GM23338 (cell line): ENCODE measurements at regions not wholly inside any gene's neighbourhood (a gene's known extent, or its start where the extent isn't known, plus 50 kb on each side); places are given as distances from the start of the nearest gene placed in this dataset.
"Not testable (repeated sequence)": the region's sequence is repeated elsewhere in the genome, so short reads cannot be mapped to it uniquely, and the experiment has no call there.

Source experiments
- ATAC-seq: fragments of 200-7000 bp; cut with Tn5 transposase; 3 replicates; pipeline ENCODE4 v1.9.1; 2020
- DNase-seq: peaks from one replicate; pipeline ENCODE4 v3.0.0-alpha.2; 2015; ENCODE audit warnings: low spot score
- H2AFZ ChIP-seq: fragments of 200-600 bp; sonication (generic); 2 replicates; pipeline ENCODE4 v1.8.0; 2016; ENCODE audit warnings: antibody characterized with exemption, mild to moderate bottlenecking, moderate library complexity
- H3F3A ChIP-seq: fragments of 200-600 bp; sonication (generic); replicated peaks from 2 replicates; pipeline ENCODE4 v1.8.0; 2017; ENCODE audit warnings: antibody characterized with exemption, mixed run types, low read depth
- H3K27ac ChIP-seq: fragments of 200-600 bp; sonication (generic); 2 replicates; pipeline ENCODE4 v1.6.1; 2016; ENCODE audit warnings: low read depth
- H3K27me3 ChIP-seq: fragments of 200-600 bp; sonication (generic); 2 replicates; pipeline ENCODE4 v1.8.0; 2016; ENCODE audit warnings: mild to moderate bottlenecking, mixed run types, moderate library complexity; ENCODE audit not compliant: insufficient read depth
- H3K36me3 ChIP-seq: fragments of 200-600 bp; sonication (generic); 2 replicates; pipeline ENCODE4 v1.8.0; 2016; ENCODE audit warnings: mild to moderate bottlenecking; ENCODE audit not compliant: insufficient read depth
- H3K4me1 ChIP-seq: fragments of 200-600 bp; sonication (generic); 2 replicates; pipeline ENCODE4 v1.8.0; 2016; ENCODE audit warnings: mild to moderate bottlenecking, moderate library complexity; ENCODE audit not compliant: insufficient read depth
- H3K4me2 ChIP-seq: fragments of 200-600 bp; sonication (generic); 2 replicates; pipeline ENCODE4 v1.7.1; 2017; ENCODE audit warnings: mixed run types
- H3K4me3 ChIP-seq: fragments of 200-600 bp; sonication (generic); 2 replicates; pipeline ENCODE4 v1.6.1; 2016; ENCODE audit warnings: mixed run types
- H3K79me2 ChIP-seq: fragments of 200-600 bp; sonication (generic); replicated peaks from 2 replicates; pipeline ENCODE4 v1.8.0; 2017; ENCODE audit warnings: mild to moderate bottlenecking; ENCODE audit not compliant: insufficient read depth
- H3K9me2 ChIP-seq: fragments of 200-600 bp; sonication (generic); 2 replicates; pipeline ENCODE4 v1.8.0; 2017; ENCODE audit not compliant: insufficient read depth
- H4K20me1 ChIP-seq: fragments of 200-600 bp; sonication (generic); replicated peaks from 2 replicates; pipeline ENCODE4 v1.8.0; 2017; ENCODE audit warnings: mild to moderate bottlenecking; ENCODE audit not compliant: insufficient read depth
- H3K27ac Mint-ChIP-seq: 2 replicates; pipeline ENCODE4 v1.8.0; 2020; ENCODE audit warnings: inconsistent platforms, mild to moderate bottlenecking, moderate library complexity, mixed read lengths
- H3K27me3 Mint-ChIP-seq: 3 replicates; pipeline ENCODE4 v1.8.0; 2022; ENCODE audit warnings: low read depth, mild to moderate bottlenecking, moderate library complexity, mixed read lengths, inconsistent platforms; ENCODE audit not compliant: insufficient read depth, poor library complexity
- H3K36me3 Mint-ChIP-seq: 3 replicates; pipeline ENCODE4 v1.8.0; 2021; ENCODE audit warnings: low read depth, mild to moderate bottlenecking, inconsistent platforms, moderate library complexity, mixed read lengths
- H3K4me1 Mint-ChIP-seq: 3 replicates; pipeline ENCODE4 v1.8.0; 2020; ENCODE audit warnings: mild to moderate bottlenecking, inconsistent platforms, mixed read lengths
- H3K4me3 Mint-ChIP-seq: 3 replicates; pipeline ENCODE4 v1.8.0; 2021; ENCODE audit warnings: moderate library complexity, mild to moderate bottlenecking, inconsistent platforms, mixed read lengths
- H3K9me3 Mint-ChIP-seq: 3 replicates; pipeline ENCODE4 v1.8.0; 2020; ENCODE audit warnings: moderate library complexity, mild to moderate bottlenecking, inconsistent platforms, mixed read lengths
- CREB1 ChIP-seq: fragments of 250-450 bp; sonication (Bioruptor Pico); IDR thresholded peaks from 2 replicates; pipeline ENCODE4 v1.5.0; 2020; ENCODE audit warnings: low read depth, mild to moderate bottlenecking, moderate library complexity
- ETS1 ChIP-seq: IDR thresholded peaks from 2 replicates; pipeline ENCODE4 v1.6.1; 2016; ENCODE audit warnings: antibody characterized with exemption
- EZH2 ChIP-seq: fragments of 200-600 bp; sonication (generic); IDR thresholded peaks from one replicate; pipeline ENCODE4 v1.8.0; 2017; ENCODE audit warnings: antibody characterized with exemption, mild to moderate bottlenecking, low read depth; ENCODE audit not compliant: unreplicated experiment
- JUNB ChIP-seq: IDR thresholded peaks from one replicate; pipeline ENCODE4 v1.6.1; 2016; ENCODE audit warnings: antibody characterized with exemption; ENCODE audit not compliant: unreplicated experiment
- STAT1 ChIP-seq: IDR thresholded peaks from one replicate; pipeline ENCODE4 v1.6.1; 2016; ENCODE audit warnings: antibody characterized with exemption; ENCODE audit not compliant: unreplicated experiment
- ZNF114 ChIP-seq: fragments of 250-450 bp; sonication (Bioruptor Pico); IDR thresholded peaks from 2 replicates; pipeline ENCODE4 v1.5.0; 2020; ENCODE audit warnings: mild to moderate bottlenecking, moderate library complexity
- TF ChIP-seq, protein P1 (sequence below): fragments of 250-450 bp; sonication (Bioruptor Pico); IDR thresholded peaks from 2 replicates; pipeline ENCODE4 v1.5.0; 2020; ENCODE audit warnings: mild to moderate bottlenecking, moderate library complexity
- TF ChIP-seq, protein P2 (sequence below), 2 experiments: fragments of 200-600 bp in 1 of 2; sonication (generic) in 1 of 2; conservative IDR thresholded peaks; 2 replicates each; pipeline versions ENCODE4 v1.5.1 to v1.6.1; 2016 to 2017; ENCODE audit warnings: antibody characterized with exemption in 2 of 2, low read depth in 2 of 2, mild to moderate bottlenecking in 2 of 2, moderate library complexity in 1 of 2

DNA sequence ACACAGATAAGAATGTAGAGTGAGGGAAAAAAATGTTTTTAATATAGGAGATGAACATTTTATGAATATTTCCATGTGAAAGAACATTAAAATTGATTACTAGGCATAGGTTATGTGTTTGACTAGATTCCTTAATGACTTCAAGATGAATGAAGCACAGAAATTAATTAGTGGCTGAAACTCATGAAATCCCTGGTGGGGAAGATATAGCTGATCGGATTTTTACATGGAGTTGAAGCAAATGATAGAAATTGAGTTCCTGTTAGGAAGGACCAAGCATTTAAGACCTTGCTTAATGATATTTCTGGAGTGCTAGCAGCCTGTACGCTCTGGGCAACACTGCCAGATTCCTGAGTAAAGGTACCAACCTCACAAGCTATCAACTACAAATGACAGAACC lies 68.9 kb upstream of the IVNS1ABP start (continued):
- TF ChIP-seq, protein P1, sequence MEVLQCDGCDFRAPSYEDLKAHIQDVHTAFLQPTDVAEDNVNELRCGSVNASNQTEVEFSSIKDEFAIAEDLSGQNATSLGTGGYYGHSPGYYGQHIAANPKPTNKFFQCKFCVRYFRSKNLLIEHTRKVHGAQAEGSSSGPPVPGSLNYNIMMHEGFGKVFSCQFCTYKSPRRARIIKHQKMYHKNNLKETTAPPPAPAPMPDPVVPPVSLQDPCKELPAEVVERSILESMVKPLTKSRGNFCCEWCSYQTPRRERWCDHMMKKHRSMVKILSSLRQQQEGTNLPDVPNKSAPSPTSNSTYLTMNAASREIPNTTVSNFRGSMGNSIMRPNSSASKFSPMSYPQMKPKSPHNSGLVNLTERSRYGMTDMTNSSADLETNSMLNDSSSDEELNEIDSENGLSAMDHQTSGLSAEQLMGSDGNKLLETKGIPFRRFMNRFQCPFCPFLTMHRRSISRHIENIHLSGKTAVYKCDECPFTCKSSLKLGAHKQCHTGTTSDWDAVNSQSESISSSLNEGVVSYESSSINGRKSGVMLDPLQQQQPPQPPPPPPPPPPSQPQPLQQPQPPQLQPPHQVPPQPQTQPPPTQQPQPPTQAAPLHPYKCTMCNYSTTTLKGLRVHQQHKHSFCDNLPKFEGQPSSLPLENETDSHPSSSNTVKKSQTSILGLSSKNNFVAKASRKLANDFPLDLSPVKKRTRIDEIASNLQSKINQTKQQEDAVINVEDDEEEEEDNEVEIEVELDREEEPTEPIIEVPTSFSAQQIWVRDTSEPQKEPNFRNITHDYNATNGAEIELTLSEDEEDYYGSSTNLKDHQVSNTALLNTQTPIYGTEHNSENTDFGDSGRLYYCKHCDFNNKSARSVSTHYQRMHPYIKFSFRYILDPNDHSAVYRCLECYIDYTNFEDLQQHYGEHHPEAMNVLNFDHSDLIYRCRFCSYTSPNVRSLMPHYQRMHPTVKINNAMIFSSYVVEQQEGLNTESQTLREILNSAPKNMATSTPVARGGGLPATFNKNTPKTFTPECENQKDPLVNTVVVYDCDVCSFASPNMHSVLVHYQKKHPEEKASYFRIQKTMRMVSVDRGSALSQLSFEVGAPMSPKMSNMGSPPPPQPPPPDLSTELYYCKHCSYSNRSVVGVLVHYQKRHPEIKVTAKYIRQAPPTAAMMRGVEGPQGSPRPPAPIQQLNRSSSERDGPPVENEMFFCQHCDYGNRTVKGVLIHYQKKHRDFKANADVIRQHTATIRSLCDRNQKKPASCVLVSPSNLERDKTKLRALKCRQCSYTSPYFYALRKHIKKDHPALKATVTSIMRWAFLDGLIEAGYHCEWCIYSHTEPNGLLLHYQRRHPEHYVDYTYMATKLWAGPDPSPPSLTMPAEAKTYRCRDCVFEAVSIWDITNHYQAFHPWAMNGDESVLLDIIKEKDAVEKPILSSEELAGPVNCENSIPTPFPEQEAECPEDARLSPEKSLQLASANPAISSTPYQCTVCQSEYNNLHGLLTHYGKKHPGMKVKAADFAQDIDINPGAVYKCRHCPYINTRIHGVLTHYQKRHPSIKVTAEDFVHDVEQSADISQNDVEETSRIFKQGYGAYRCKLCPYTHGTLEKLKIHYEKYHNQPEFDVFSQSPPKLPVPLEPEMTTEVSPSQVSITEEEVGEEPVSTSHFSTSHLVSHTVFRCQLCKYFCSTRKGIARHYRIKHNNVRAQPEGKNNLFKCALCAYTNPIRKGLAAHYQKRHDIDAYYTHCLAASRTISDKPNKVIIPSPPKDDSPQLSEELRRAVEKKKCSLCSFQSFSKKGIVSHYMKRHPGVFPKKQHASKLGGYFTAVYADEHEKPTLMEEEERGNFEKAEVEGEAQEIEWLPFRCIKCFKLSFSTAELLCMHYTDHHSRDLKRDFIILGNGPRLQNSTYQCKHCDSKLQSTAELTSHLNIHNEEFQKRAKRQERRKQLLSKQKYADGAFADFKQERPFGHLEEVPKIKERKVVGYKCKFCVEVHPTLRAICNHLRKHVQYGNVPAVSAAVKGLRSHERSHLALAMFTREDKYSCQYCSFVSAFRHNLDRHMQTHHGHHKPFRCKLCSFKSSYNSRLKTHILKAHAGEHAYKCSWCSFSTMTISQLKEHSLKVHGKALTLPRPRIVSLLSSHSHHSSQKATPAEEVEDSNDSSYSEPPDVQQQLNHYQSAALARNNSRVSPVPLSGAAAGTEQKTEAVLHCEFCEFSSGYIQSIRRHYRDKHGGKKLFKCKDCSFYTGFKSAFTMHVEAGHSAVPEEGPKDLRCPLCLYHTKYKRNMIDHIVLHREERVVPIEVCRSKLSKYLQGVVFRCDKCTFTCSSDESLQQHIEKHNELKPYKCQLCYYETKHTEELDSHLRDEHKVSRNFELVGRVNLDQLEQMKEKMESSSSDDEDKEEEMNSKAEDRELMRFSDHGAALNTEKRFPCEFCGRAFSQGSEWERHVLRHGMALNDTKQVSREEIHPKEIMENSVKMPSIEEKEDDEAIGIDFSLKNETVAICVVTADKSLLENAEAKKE: no peak
- TF ChIP-seq, protein P2, sequence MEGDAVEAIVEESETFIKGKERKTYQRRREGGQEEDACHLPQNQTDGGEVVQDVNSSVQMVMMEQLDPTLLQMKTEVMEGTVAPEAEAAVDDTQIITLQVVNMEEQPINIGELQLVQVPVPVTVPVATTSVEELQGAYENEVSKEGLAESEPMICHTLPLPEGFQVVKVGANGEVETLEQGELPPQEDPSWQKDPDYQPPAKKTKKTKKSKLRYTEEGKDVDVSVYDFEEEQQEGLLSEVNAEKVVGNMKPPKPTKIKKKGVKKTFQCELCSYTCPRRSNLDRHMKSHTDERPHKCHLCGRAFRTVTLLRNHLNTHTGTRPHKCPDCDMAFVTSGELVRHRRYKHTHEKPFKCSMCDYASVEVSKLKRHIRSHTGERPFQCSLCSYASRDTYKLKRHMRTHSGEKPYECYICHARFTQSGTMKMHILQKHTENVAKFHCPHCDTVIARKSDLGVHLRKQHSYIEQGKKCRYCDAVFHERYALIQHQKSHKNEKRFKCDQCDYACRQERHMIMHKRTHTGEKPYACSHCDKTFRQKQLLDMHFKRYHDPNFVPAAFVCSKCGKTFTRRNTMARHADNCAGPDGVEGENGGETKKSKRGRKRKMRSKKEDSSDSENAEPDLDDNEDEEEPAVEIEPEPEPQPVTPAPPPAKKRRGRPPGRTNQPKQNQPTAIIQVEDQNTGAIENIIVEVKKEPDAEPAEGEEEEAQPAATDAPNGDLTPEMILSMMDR (conservative IDR thresholded peaks at IDR 0.05; ENCODE audit: low read depth in 2 of 2): no peak
- no peak for TF ChIP-seq CREB1 (CRISPR knock-in tag)
- no peak for TF ChIP-seq ETS1
- no peak for TF ChIP-seq ZNF114
- TF ChIP-seq JUNB: no peak
- TF ChIP-seq STAT1: no peak
- TF ChIP-seq EZH2: no peak

- not testable (repeated sequence) for H3K27me3 Mint-ChIP-seq, H3K79me2 ChIP-seq, H3K4me3 ChIP-seq, H3K36me3 ChIP-seq, H3K4me1 Mint-ChIP-seq, H3K4me1 ChIP-seq, H3F3A ChIP-seq, H3K4me3 Mint-ChIP-seq, H4K20me1 ChIP-seq, H3K4me2 ChIP-seq, H3K27ac ChIP-seq, H3K27ac Mint-ChIP-seq, H2AFZ ChIP-seq, DNase-seq, H3K27me3 ChIP-seq, H3K9me2 ChIP-seq, ATAC-seq
- peaks cover 27% of the 10 kb centered on the region for H3K9me3 Mint-ChIP-seq
- peaks cover 15% of the 10 kb centered on the region for H3K36me3 Mint-ChIP-seq
These were observed 66.8 kb upstream of the IVNS1ABP start for GRCh38 chr1:185383805-185384204.
